ENCODE measurements at regions not wholly inside any gene's neighbourhood (a gene's known extent, or its start where the extent isn't known, plus 50 kb on each side); places are given as distances from the start of the nearest gene placed in this dataset.

DNA sequence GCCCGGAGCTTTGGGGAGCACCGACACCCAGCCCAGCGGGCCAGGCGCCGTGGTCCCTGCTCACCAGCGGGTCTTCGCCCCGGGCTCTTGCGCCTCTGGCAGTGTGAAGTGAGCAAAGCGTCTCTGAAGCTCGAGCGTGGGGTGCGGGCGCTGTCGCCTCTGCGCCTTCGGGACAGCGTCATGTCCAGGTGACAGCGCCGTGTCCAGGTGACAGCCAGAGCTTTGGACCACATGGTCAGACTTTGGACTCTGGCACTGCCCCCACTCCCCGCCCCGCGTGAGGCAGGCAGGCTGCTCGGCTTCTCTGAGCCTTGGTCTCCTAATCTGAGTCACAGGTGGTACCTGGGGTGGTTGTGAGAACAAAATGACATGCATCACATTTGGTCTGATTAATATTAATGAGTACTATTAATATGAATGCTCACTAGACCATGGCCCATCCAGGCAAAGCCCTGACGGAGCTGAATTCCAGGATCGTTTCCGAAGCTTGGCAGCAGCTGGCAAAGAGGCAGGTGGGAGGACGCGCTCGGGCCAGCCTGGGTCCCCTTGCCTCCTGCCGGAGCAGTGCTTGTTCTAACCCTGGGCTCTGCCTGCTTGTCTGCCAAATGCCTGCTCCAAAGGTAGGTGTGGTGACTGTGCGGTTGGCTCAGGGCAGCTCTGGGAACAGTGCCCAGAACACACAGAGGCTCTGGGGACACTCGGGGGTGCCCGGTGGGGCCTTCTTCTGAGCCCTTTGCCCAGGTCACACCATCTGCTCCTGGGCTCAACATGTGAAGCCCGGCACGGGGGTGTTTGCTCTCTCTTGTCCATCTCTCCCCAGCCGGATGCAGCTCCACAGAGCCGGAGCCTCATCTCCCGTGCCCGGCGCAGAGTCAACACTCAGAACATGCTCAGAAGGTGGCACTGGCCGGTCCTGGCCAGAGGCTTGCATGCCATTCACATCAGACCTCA, 157.1 kb downstream of the OLFM1 start:
- no peak for DNase-seq (ENCODE audit: low spot score)
- Mint-ChIP-seq H3K36me3 (ENCODE audit: low read depth) (no peaks in the 10 kb centered on the region), H3K27me3 (ENCODE audit: low read depth) (no peaks in the 10 kb centered on the region)

GRCh38 chr9:135245482-135246247, 158.2 kb downstream of the OLFM1 start:
- no peak for DNase-seq (ENCODE audit: low spot score)
- Mint-ChIP-seq H3K4me1 (ENCODE audit: low read depth) (no peaks in the 10 kb centered on the region), H3K27ac (no peak overlapping the region), H3K27me3 (ENCODE audit: low read depth) (no peaks in the 10 kb centered on the region), H3K4me3 (no peak overlapping the region), H3K9me3 (no peaks in the 10 kb centered on the region), H3K36me3 (ENCODE audit: low read depth) (no peaks in the 10 kb centered on the region)

More for the DNA sequence above, 157.1 kb downstream of the OLFM1 start:
- no peaks in the 10 kb centered on the region for H3K4me1 Mint-ChIP-seq (ENCODE audit: low read depth)
- no peaks in the 10 kb centered on the region for H3K9me3 Mint-ChIP-seq
- H3K27ac Mint-ChIP-seq = no peak overlapping the region
- H3K4me3 Mint-ChIP-seq = no peak overlapping the region

- Mint-ChIP-seq H3K4me3 (no peak overlapping the region), H3K27ac (no peak overlapping the region), H3K4me1 (ENCODE audit: low read depth) (no peaks in the 10 kb centered on the region), H3K9me3 (no peaks in the 10 kb centered on the region), H3K36me3 (ENCODE audit: low read depth) (no peaks in the 10 kb centered on the region), H3K27me3 (ENCODE audit: low read depth) (no peaks in the 10 kb centered on the region)
- DNase-seq (ENCODE audit: low spot score) = no peak
Measured at GRCh38 chr9:135246248-135247205, 159.1 kb downstream of the OLFM1 start.

- Mint-ChIP-seq H3K4me1 (ENCODE audit: low read depth) (no peaks in the 10 kb centered on the region), H3K27me3 (ENCODE audit: low read depth) (no peaks in the 10 kb centered on the region), H3K4me3 (no peak overlapping the region), H3K9me3 (no peaks in the 10 kb centered on the region), H3K36me3 (ENCODE audit: low read depth) (no peaks in the 10 kb centered on the region), H3K27ac (no peak overlapping the region)
- DNase-seq (ENCODE audit: low spot score) = no peak
Measured at GRCh38 chr9:135247227-135247930, 159.9 kb downstream of the OLFM1 start.

DNA sequence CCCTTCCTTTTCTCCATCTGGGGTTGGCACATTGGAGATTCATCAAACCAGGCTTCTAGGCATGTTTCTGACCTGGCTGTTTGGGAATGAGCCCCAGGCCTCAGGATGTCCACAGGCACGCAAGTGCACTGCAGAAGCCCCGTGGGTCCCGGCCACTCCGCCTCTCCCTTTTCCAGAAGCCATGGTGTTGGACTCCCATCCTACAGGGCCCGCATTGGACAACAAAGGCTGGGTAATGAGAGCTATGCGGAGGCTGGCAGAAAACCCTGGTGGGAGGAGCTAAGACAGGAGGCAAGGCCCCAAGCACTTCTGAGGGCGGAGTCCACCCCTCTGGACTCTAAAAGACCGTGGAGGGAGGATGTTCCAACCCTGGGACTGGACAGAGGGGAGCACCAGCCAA, 160.6 kb downstream of the OLFM1 start:
- DNase-seq (ENCODE audit: low spot score) = no peak
- Mint-ChIP-seq H3K27me3 (ENCODE audit: low read depth) (no peaks in the 10 kb centered on the region), H3K36me3 (ENCODE audit: low read depth) (no peaks in the 10 kb centered on the region), H3K4me1 (ENCODE audit: low read depth) (no peaks in the 10 kb centered on the region), H3K4me3 (no peak overlapping the region), H3K9me3 (no peaks in the 10 kb centered on the region), H3K27ac (no peak overlapping the region)

DNA sequence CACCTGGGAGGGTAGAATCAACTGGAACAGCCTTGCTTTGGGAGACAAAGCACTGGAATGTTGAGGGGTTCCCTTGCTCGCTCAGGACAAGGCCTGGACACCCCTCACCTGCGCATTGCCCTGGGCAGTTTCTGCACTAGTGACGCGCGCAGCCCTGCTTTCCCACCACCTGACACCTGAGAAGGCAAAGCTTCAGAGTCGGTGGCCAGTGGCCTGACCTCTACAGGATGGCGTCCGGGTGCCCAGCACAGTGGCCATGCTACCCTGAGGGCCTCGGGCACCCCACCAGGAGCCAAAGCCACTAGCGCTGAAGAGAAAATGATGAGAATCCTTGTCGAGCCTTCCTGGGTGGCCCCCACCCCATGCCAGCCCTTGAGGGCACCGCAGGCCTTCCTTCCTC, 161.3 kb downstream of the OLFM1 start:
- Mint-ChIP-seq H3K9me3 (no peaks in the 10 kb centered on the region), H3K36me3 (ENCODE audit: low read depth) (no peaks in the 10 kb centered on the region), H3K27me3 (ENCODE audit: low read depth) (no peaks in the 10 kb centered on the region), H3K4me3 (no peak overlapping the region), H3K4me1 (ENCODE audit: low read depth) (no peaks in the 10 kb centered on the region), H3K27ac (no peak overlapping the region)
- no peak for DNase-seq (ENCODE audit: low spot score)

- H3K4me3 Mint-ChIP-seq = no peak overlapping the region
- no peaks in the 10 kb centered on the region for H3K9me3 Mint-ChIP-seq
- DNase-seq (ENCODE audit: low spot score) = no peak
- no peaks in the 10 kb centered on the region for H3K27me3 Mint-ChIP-seq (ENCODE audit: low read depth)
- no peaks in the 10 kb centered on the region for H3K4me1 Mint-ChIP-seq (ENCODE audit: low read depth)
- H3K36me3 Mint-ChIP-seq (ENCODE audit: low read depth) = no peaks in the 10 kb centered on the region
- no peak overlapping the region for H3K27ac Mint-ChIP-seq
Measured at GRCh38 chr9:135249191-135249590, 161.7 kb downstream of the OLFM1 start.

DNA sequence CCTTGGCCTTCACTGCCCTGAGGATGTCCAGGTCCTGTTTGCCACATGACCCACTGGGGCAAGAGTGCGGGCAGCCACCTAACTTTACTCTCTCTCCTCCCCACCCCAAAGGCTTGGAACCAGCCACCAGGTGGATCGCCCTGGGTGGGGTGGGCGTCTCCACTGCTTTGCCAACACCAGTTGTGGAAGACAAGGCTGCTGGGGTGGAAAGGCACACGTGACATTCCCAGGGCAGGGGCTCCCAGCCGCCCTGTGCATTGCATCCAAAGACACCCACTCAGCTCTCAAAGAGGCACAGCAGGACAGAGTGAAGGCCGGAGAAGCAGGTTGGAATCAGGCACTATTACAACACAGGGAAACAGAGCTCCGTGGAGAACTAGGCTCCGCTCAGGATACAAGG, 162.2 kb downstream of the OLFM1 start:
- Mint-ChIP-seq H3K27me3 (ENCODE audit: low read depth) (no peaks in the 10 kb centered on the region), H3K36me3 (ENCODE audit: low read depth) (no peaks in the 10 kb centered on the region), H3K4me3 (no peak overlapping the region), H3K4me1 (ENCODE audit: low read depth) (no peaks in the 10 kb centered on the region), H3K9me3 (no peaks in the 10 kb centered on the region), H3K27ac (no peak overlapping the region)
- DNase-seq (ENCODE audit: low spot score) = no peak

GRCh38 chr9:135251331-135251761, 163.9 kb downstream of the OLFM1 start:
- no peak overlapping the region for H3K27ac Mint-ChIP-seq
- no peak for DNase-seq (ENCODE audit: low spot score)
- H3K4me3 Mint-ChIP-seq = no peak overlapping the region
- no peaks in the 10 kb centered on the region for H3K36me3 Mint-ChIP-seq (ENCODE audit: low read depth)
- no peaks in the 10 kb centered on the region for H3K4me1 Mint-ChIP-seq (ENCODE audit: low read depth)
- no peaks in the 10 kb centered on the region for H3K9me3 Mint-ChIP-seq
- H3K27me3 Mint-ChIP-seq (ENCODE audit: low read depth) = no peaks in the 10 kb centered on the region

DNA sequence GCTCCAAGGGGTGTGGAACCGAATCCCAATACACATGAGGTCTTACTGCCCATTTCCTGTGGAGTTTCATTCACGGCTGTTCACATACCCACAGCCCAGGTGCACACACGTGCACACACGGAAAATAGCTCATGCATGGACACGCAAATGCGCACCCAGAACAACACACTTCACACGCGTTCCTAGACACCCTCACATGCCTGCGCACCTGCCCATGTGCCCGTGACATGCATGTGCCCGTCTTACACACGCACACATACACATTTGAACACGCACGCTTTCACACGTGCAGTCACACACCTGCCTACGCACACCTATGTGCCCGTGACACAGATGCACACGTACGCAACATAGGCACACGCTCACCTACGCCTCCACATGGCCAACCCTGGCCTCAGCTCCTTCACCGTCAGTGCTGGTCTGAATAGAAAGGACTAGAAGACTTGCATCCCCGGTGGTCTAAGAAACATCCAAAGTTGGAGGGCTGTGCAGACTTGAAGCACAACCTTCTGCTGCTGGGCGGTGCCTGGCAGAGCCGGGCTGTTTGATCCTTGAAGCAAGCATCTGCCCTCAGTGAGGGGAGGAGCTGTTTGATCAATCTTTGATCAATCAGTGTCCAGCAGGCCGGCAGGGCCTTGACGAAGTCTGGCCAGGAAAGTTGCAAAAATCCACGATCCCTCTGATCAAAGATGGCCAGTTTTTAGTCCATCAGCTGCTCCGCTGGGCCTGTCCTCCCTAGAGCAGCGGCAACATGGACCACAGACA, 164.7 kb downstream of the OLFM1 start:
- H3K27me3 Mint-ChIP-seq (ENCODE audit: low read depth) = no peaks in the 10 kb centered on the region

DNA sequence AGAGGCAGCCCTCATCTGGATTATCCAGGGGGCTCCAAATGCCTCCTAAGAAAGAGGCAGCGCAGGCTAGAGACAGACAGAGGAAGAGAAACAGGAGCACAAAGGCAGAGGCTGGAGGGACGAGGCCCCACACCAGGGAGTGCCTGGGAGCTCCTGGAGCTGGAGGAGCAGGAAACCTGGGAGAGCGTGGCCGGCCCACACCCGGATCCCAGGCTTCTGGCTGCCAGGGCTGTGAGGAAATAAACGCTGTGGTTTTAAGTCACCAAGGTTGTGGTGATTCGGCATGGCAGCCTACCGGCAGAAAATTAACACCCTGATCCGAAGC, 165.5 kb downstream of the OLFM1 start:
- Mint-ChIP-seq H3K4me1 (ENCODE audit: low read depth) (no peaks in the 10 kb centered on the region), H3K4me3 (no peak overlapping the region), H3K9me3 (no peaks in the 10 kb centered on the region), H3K27me3 (ENCODE audit: low read depth) (no peaks in the 10 kb centered on the region), H3K36me3 (ENCODE audit: low read depth) (no peaks in the 10 kb centered on the region), H3K27ac (no peak overlapping the region)
- no peak for DNase-seq (ENCODE audit: low spot score)

More for the DNA sequence above, 164.7 kb downstream of the OLFM1 start:
- no peaks in the 10 kb centered on the region for H3K4me1 Mint-ChIP-seq (ENCODE audit: low read depth)
- no peaks in the 10 kb centered on the region for H3K36me3 Mint-ChIP-seq (ENCODE audit: low read depth)
- DNase-seq (ENCODE audit: low spot score) = no peak
- no peaks in the 10 kb centered on the region for H3K9me3 Mint-ChIP-seq
- H3K4me3 Mint-ChIP-seq = no peak overlapping the region
- no peak overlapping the region for H3K27ac Mint-ChIP-seq

DNA sequence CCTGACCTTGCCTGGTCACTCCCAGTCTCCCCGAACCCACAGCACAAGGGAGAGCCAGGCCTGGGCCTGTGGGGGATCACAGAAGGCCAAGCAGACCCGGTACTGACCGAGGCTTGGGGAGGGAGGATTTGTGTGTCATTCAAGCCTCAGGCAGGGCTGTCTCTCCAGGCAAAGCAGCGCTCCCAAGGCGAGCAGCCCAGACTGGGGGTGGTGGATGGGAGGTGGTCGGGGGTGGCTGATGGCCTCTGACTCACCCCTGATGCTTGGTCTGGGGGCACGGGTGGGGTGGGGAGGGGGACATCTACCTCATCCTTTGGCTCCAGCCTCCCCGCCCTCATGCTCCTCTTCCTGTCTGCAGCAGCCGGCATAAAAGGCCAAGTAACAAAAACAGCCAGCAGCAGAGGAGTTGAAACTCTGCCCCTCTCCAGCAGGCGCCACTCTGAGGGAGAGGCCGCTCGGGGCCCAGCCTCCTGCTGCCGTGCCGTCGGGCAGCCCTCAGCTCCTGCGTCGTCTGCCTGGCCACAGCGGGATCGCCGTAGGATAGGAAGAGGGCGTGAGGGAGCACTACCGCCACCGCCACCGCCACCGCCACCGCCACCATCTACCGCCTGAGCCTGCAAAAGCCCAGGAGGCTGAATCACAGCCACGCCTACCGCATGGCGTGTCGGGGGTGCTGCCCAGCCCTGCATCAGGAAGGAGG, 166.0 kb downstream of the OLFM1 start:
- H3K27me3 Mint-ChIP-seq (ENCODE audit: low read depth) = no peaks in the 10 kb centered on the region
- no peaks in the 10 kb centered on the region for H3K9me3 Mint-ChIP-seq
- no peak overlapping the region for H3K27ac Mint-ChIP-seq
- H3K4me1 Mint-ChIP-seq (ENCODE audit: low read depth) = no peaks in the 10 kb centered on the region
- H3K36me3 Mint-ChIP-seq (ENCODE audit: low read depth) = no peaks in the 10 kb centered on the region
- DNase-seq (ENCODE audit: low spot score) = no peak
- H3K4me3 Mint-ChIP-seq = no peak overlapping the region

All from T-helper 2 cell treated with Interferon-gamma antibody and Interleukin-4, amounts not matched to agents 5 μg/mL and 100 μg/mL, for 36 hours (primary cell).